SK-N-SH (cell line): ENCODE measurements at regions not wholly inside any gene's neighbourhood (a gene's known extent, or its start where the extent isn't known, plus 50 kb on each side); places are given as distances from the start of the nearest gene placed in this dataset.

Experiments used
- CTCF ChIA-PET: fragments of 300-600, 350-600 bp; formaldehyde crosslinking; extraction: SDS; loops from one replicate; lab custom pipeline; 2021; lab: Yijun Ruan, JAX
- POLR2A ChIA-PET: fragments of 350-600 bp; sonication (Branson Sonifier 250); formaldehyde crosslinking; extraction: SDS; loops from one replicate; lab custom pipeline; 2020; ENCODE audit warnings: antibody characterized with exemption, inconsistent platforms; lab: Yijun Ruan, JAX
- DNase-seq: peaks from one replicate; pipeline ENCODE4 v3.0.0; 2012
- H2AFZ ChIP-seq: fragments of 200-600 bp; sonication (generic); 2 replicates; pipeline ENCODE4 v1.8.1; 2016; ENCODE audit warnings: antibody characterized with exemption, mild to moderate bottlenecking, low read depth
- H3F3A ChIP-seq: fragments of 200-600 bp; sonication (generic); replicated peaks from 2 replicates; pipeline ENCODE3; 2016; ENCODE audit warnings: antibody characterized with exemption, mild to moderate bottlenecking; ENCODE audit not compliant: insufficient read depth
- H3K27ac ChIP-seq, 2 experiments: fragments of 200-500 bp in 1 of 2; fragments of 200-600 bp in 1 of 2; sonication (Bioruptor generic) in 1 of 2; sonication (generic), shearing (Covaris generic) in 1 of 2; 2 replicates each; pipeline versions ENCODE4 v1.5.1 to v1.6.1; 2014 to 2016; ENCODE audit warnings: low read depth in 2 of 2, inconsistent platforms in 1 of 2, low read length in 1 of 2, mild to moderate bottlenecking in 1 of 2, mixed read lengths in 1 of 2
- H3K27me3 ChIP-seq: fragments of 200-600 bp; sonication (generic), shearing (Covaris generic); 2 replicates; pipeline ENCODE4 v1.6.1; 2016; ENCODE audit warnings: mixed run types; ENCODE audit not compliant: insufficient read depth
- H3K36me3 ChIP-seq, 2 experiments: fragments of 200-500 bp in 1 of 2; fragments of 200-600 bp in 1 of 2; sonication (Bioruptor generic) in 1 of 2; sonication (generic) in 1 of 2; replicated peaks in 1 of 2; 2 replicates each; pipeline versions ENCODE3 to v1.5.1; 2014 to 2016; ENCODE audit warnings: low read length in 1 of 2, mild to moderate bottlenecking in 1 of 2; ENCODE audit not compliant: insufficient read depth in 2 of 2, control insufficient read depth in 1 of 2
- H3K4me1 ChIP-seq, 2 experiments: fragments of 200-500 bp in 1 of 2; fragments of 200-600 bp in 1 of 2; sonication (Bioruptor generic) in 1 of 2; sonication (generic), shearing (Covaris generic) in 1 of 2; 2 replicates each; pipeline versions ENCODE4 v1.5.1 to v1.6.1; 2014 to 2016; ENCODE audit warnings: low read depth in 1 of 2, low read length in 1 of 2, mixed run types in 1 of 2; ENCODE audit not compliant: insufficient read depth in 2 of 2, control insufficient read depth in 1 of 2
- H3K4me2 ChIP-seq: fragments of 200-600 bp; sonication (generic), shearing (Covaris generic); 2 replicates; pipeline ENCODE4 v1.6.1; 2017; ENCODE audit warnings: mixed run types
- H3K4me3 ChIP-seq, 2 experiments: fragments of 200-500 bp in 1 of 2; fragments of 200-600 bp in 1 of 2; sonication (Bioruptor generic) in 1 of 2; sonication (generic), shearing (Covaris generic) in 1 of 2; 2 replicates each; pipeline versions ENCODE4 v1.5.1 to v1.8.1; 2014 to 2016; ENCODE audit warnings: low read depth in 2 of 2, inconsistent platforms in 1 of 2, low read length in 1 of 2, mild to moderate bottlenecking in 1 of 2, mixed read lengths in 1 of 2, moderate library complexity in 1 of 2
- H3K79me2 ChIP-seq: fragments of 200-600 bp; sonication (generic); 2 replicates; pipeline ENCODE4 v1.8.1; 2017; ENCODE audit warnings: mild to moderate bottlenecking; ENCODE audit not compliant: insufficient read depth
- H3K9ac ChIP-seq: fragments of 200-600 bp; sonication (generic); 2 replicates; pipeline ENCODE4 v1.6.1; 2017; ENCODE audit warnings: mixed run types
- H3K9me2 ChIP-seq: fragments of 200-600 bp; sonication (generic); 2 replicates; pipeline ENCODE4 v1.6.1; 2017; ENCODE audit warnings: mixed run types
- H3K9me3 ChIP-seq: fragments of 200-600 bp; sonication (generic); 2 replicates; pipeline ENCODE4 v1.6.1; 2017; ENCODE audit warnings: mixed run types, mild to moderate bottlenecking, moderate library complexity
- H4K20me1 ChIP-seq: fragments of 200-600 bp; sonication (generic); 2 replicates; pipeline ENCODE4 v1.6.1; 2017; ENCODE audit warnings: mild to moderate bottlenecking, mixed run types; ENCODE audit not compliant: insufficient read depth
- CTCF ChIP-seq: fragments of 200-600 bp; sonication (generic); IDR thresholded peaks from 2 replicates; pipeline ENCODE4 v1.6.1; 2017; ENCODE audit warnings: antibody characterized with exemption, mild to moderate bottlenecking, moderate library complexity
- EP300 ChIP-seq, 2 experiments: IDR thresholded peaks; 2 replicates each; pipeline versions ENCODE4 v1.4.0 to v1.6.1; 2012; ENCODE audit warnings: borderline replicate concordance in 1 of 2, low read depth in 1 of 2, low read length in 1 of 2
- FOXJ3 ChIP-seq: sonication (generic); formaldehyde crosslinking; IDR thresholded peaks from 2 replicates; pipeline ENCODE4 v1.5.1; 2020; ENCODE audit warnings: mild to moderate bottlenecking, missing genetic modification reagents
- JUND ChIP-seq: IDR thresholded peaks from 2 replicates; pipeline ENCODE4 v1.4.0; 2012
- MXI1 ChIP-seq: IDR thresholded peaks from 2 replicates; pipeline ENCODE4 v1.6.1; 2012; ENCODE audit warnings: mild to moderate bottlenecking, low read depth, low read length, improper control_type of control experiment
- NRF1 ChIP-seq: IDR thresholded peaks from 2 replicates; pipeline ENCODE4 v1.6.1; 2012; ENCODE audit warnings: low read depth, mild to moderate bottlenecking, low read length
- PBX3 ChIP-seq: IDR thresholded peaks from 2 replicates; pipeline ENCODE4; 2012
- POLR2AphosphoS5 ChIP-seq: IDR thresholded peaks from 2 replicates; pipeline ENCODE4 v1.6.1; 2012; ENCODE audit warnings: low read depth, low read length
- RCOR1 ChIP-seq: fragments of 150-350 bp; IDR thresholded peaks from 2 replicates; pipeline ENCODE4 v1.6.1; 2017; ENCODE audit warnings: antibody characterized with exemption, low read length
- RFX5 ChIP-seq: IDR thresholded peaks from 2 replicates; pipeline ENCODE4 v1.6.1; 2012; ENCODE audit warnings: mild to moderate bottlenecking, improper control_type of control experiment, low read length
- RXRA ChIP-seq: IDR thresholded peaks from 2 replicates; pipeline ENCODE4 v1.4.0; 2012; ENCODE audit warnings: low read depth, mild to moderate bottlenecking, borderline replicate concordance
- SMC3 ChIP-seq: IDR thresholded peaks from 2 replicates; pipeline ENCODE4 v1.6.1; 2012; ENCODE audit warnings: low read depth, low read length, improper control_type of control experiment
- TEAD4 ChIP-seq: IDR thresholded peaks from 2 replicates; pipeline ENCODE4 v1.4.0; 2012; ENCODE audit warnings: mild to moderate bottlenecking, borderline replicate concordance; ENCODE audit not compliant: insufficient read depth
- USF2 ChIP-seq: fragments of 150-350 bp; IDR thresholded peaks from 2 replicates; pipeline ENCODE4 v1.6.1; 2017; ENCODE audit warnings: antibody characterized with exemption, low read length, low read depth, borderline replicate concordance
- WGBS: methylation state at CpG from one replicate; pipeline ENCODE4 v1.1.6; 2017; ENCODE audit warnings: low lambda C conversion rate; 5-methylcytosine and 5-hydroxymethylcytosine counted together

- H3K79me2 ChIP-seq = no peaks in the 10 kb centered on the region
Measured at GRCh38 chr5:117209479-117209878, 634.9 kb upstream of the SEMA6A start.

More at GRCh38 chr5:117209479-117209878, 634.9 kb upstream of the SEMA6A start:
- Histone ChIP-seq H3K27me3 (no peaks in the 10 kb centered on the region), H3K9me3 (no peaks in the 10 kb centered on the region), H3F3A (no peaks in the 10 kb centered on the region), H2AFZ (no peak overlapping the region), H3K4me1 (peaks cover 0 to 5% of the 10 kb centered on the region in 2 experiments; a peak in 2 of 4 replicates), H3K9me2 (no peaks in the 10 kb centered on the region), H3K4me3 (no peak overlapping the region), H4K20me1 (no peaks in the 10 kb centered on the region), H3K4me2 (no peak overlapping the region), H3K9ac (no peak overlapping the region), H3K27ac (no peak overlapping the region), H3K36me3 (no peaks in the 10 kb centered on the region)
- ChIA-PET CTCF (no interaction called here), POLR2A (no interaction called here)
- TF ChIP-seq POLR2AphosphoS5 (no peak), RCOR1 (no peak), CTCF (no peak), TEAD4 (no peak), EP300 (IDR thresholded peaks at IDR 0.05; ENCODE audit: borderline replicate concordance in 1 of 2, low read depth in 1 of 2, low read length in 1 of 2) (no peak), SMC3 (no peak), NRF1 (no peak), JUND (no peak), PBX3 (no peak), MXI1 (no peak), FOXJ3 (no peak), USF2 (no peak), RXRA (no peak), RFX5 (no peak)
- no peak for DNase-seq
- 39% methylated on average over 3 of the region's 3 CpGs for WGBS
